ENCODE measurements at regions not wholly inside any gene's neighbourhood (a gene's known extent, or its start where the extent isn't known, plus 50 kb on each side); places are given as distances from the start of the nearest gene placed in this dataset.

- no peak for DNase-seq (ENCODE audit: extremely low read depth, low read depth)
Measured at GRCh38 chr10:78865931-78866717, 202.6 kb upstream of the ZMIZ1 start.

DNA sequence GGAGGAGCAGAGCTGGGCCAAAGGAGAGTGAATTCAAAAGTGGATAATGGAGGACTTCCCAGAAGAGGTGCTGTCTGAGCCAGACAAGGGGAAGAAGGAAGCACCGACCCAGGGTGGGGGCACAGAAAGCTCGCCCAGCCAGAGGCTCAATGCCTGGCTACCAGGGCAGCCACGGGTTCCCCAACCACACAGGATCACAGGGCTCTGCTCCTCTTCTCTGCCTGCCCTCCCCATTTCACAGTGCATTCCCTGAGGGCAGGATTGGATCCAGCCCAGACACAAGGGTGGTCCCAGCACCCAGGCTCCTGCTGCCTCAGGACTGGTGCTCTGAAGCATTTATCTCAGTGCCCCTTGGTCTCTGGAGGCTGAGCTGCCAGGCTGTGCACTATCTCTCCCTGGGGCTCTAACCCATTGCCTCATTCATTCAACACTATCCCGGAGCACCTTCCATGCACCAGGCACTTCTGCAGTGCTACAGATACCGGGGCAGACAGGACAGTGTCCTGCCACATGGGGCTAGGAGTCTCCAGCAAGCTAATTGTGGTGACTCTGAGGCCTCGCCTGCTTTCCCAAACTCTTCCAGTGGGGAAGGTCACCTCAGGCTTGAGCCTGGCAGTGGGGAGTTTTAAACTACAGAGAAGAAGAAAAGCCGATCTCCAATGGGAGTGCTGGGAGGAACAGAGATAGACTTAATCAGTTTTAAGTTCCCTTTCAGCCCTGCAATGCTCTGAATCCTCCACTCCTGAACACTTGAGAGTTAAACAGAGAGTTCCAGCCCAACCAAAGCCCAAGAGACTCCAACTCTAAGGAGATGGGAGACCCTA lies 201.8 kb upstream of the ZMIZ1 start:
- DNase-seq (ENCODE audit: extremely low read depth, low read depth), result no peak

GRCh38 chr10:78867555-78867939 lies 201.2 kb upstream of the ZMIZ1 start:
- DNase-seq (ENCODE audit: extremely low read depth, low read depth), result no peak

DNA sequence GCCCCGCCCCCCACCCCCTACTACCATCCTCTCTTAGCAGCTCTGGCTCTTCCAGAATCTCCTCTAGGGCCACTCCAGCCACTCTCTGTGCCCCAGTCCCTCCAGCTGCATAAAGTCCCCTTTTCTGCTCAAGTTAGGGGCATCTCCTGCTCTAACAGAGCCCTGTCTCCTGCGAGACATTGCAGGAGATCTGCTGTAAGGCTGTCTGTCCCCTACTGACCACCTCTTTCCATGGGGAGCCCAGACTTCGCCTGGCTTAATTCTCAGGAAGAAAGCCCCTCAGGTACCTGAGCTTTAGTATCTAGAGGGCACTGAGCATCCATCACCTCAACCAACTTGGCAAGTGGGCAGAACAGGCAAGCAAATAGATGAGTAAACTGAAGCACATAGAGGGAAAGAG lies 200.7 kb upstream of the ZMIZ1 start:
- DNase-seq (ENCODE audit: extremely low read depth, low read depth), result no peak

DNA sequence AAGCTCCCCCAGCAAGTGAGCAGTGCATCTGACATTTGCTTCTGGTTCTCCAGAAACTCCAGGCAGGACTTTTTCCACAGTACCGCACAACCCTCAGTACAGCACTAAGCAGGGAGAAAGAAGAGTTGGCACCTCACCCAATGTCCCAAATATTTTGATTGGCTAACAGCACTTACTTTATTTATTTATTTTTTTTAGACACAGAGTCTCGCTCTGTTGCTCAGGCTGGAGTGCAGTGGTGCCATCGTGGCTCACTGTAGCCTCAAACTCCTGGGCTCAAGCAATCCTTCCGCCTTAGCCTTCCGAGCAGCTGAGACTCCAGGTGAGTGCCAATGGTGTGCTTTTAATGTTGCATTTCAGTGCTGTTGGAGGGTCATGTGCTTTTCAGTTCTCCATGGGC lies 200.3 kb upstream of the ZMIZ1 start:
- no peak for DNase-seq (ENCODE audit: extremely low read depth, low read depth)

DNA sequence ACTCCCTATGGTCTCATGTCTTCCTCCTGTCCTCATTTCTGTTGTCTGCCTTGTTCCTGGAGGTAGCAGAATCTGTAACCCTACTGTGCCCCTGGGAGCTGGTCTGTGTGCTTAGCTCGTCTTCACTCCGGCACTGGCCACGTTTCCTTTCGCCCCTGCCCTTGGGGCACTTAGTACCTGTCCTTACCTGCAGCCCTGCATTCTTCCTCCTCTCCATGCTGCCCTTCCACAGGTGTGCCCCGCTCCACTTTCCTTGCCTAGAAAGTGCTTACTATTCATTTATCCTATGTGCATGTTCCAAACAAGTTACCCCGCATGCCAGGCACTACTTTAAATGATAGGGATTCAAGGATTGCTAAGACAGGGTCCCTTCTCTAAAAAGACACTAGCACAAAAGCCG lies 199.9 kb upstream of the ZMIZ1 start:
- no peak for DNase-seq (ENCODE audit: extremely low read depth, low read depth)

DNA sequence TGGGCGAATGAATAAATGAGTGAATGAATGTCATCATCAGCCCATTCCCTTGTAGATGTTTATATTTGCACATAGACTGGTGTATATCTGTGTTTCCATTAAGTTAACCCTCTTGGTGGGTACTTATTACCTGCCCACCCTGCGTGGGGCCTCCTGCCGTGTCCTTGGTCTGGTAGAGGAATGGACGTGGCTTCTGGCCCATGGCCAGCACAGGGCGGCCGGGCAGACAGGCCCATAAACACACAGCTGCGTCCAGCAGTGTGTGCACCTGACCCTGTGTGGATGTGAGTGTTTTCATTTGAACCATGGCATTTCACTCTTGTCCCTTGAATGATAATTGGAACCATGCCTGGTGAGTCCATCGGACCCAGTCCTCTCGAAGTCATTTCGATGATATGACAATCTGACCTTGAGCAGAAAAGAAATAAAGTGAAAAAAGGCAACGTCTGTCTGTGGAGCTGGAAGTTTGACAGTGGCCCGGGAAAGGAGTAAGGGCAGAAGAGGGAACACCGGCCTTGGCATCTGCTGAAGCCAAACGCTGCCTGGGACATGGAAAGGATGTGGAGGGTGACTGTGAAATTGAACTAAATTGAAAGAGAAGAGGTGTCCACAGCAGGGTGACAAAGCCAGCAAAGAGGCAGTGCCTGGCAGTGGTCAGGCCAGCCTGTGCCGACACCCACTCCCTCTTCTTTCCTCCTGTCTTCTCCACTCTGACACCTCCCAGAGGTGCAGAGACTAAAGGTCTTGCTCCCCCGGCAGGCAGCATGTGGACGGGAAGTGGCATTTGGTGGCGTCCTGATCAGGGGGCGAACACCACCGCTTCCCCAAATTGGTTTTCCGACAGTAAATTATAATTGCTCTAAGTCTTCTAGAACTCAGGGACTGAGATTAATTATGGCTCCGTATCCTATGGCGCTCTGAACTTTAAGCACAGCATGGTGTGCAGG lies 199.0 kb upstream of the ZMIZ1 start:
- no peak for DNase-seq (ENCODE audit: extremely low read depth, low read depth)

DNA sequence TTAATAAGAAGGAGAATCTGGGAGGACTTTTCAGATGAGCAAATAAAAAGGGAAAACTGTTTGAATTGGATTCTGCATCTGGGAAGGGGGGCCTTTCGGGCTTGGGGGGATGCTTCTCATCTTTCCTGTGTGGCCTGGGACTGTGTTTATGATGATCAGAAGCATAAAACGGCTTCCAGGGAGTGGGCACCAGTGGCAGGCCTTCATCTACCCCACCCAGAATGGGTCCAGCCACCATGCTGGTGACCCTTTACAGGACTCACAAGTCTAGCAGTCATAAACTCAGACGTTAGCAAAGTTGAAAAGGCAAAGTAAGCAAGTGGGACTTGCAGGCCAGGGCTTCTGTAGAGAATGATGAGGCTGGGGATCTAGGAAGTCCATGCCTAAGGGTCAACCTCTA lies 198.3 kb upstream of the ZMIZ1 start:
- DNase-seq (ENCODE audit: extremely low read depth, low read depth), result no peak

- DNase-seq (ENCODE audit: extremely low read depth, low read depth), result no peak
Measured at GRCh38 chr10:78871796-78872195, 197.0 kb upstream of the ZMIZ1 start.

DNA sequence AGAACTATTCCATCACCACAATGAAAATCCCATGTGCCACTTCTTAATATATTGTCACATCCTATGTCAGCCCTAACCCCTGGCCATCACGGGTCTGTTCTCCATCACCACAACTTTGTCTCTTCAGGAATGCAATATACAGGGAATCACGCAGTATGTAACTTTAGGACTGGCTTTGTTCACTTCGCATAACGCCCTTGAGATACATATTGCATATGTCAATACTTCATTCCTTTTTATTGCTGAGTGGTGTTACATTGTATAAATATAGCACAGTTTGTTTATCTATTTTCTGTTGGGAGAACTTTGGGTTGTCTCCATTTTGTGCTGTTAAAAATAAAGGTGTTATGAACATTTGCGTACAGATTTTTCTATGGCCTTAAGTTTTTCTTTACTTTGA lies 195.4 kb upstream of the ZMIZ1 start:
- DNase-seq (ENCODE audit: extremely low read depth, low read depth), result no peak

DNA sequence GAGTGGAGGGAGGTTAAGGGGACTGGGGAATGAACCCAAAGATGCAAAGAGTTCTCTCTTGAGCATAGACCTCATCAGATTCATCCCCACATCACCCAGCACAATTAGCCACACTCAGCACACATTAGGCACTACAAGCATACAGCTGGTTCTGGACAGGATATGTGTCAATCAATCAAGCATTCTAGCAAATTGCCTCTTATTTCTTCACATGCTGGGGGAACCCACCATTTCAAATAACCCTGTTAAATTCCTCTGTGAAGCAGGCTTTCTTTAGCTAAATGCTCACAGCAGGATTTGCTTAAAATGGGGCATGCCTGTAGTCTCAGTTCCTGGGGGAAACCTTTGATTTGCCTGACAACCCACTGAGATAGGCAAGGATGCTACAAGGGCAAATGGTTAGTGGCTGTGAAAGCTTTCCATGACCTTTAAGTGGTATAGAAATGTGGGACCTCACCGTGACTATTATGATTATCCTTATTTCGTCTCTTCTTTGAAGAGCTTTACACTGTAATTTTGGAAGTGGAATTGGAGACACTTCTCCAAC lies 193.4 kb upstream of the ZMIZ1 start:
- no peak for DNase-seq (ENCODE audit: extremely low read depth, low read depth)

- no peak for DNase-seq (ENCODE audit: extremely low read depth, low read depth)
Measured at GRCh38 chr10:78875932-78876331, 192.8 kb upstream of the ZMIZ1 start.

- DNase-seq (ENCODE audit: extremely low read depth, low read depth), result no peak
Measured at GRCh38 chr10:78876449-78876848, 192.3 kb upstream of the ZMIZ1 start.

GRCh38 chr10:78879621-78880020 lies 189.1 kb upstream of the ZMIZ1 start:
- DNase-seq (ENCODE audit: extremely low read depth, low read depth), result no peak

DNA sequence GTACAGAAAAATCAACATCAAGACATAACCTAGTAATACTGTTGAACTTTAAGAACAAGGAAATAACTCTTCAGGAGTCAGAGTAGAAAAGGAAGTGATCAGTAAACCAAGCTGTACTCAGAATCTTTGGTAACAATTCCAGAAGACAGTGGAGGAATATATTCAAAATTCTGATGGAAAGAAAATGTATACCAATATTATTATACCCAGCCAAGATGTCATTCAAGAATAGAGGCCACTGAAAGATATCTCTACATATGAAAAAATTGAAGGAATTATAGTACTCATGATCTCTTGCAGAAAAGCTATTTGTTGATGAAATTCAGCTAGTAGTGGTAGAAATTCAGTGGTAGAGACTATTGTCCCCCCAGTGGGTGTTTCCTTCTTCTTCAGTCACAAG lies 182.6 kb upstream of the ZMIZ1 start:
- DNase-seq (ENCODE audit: extremely low read depth, low read depth), result no peak

DNA sequence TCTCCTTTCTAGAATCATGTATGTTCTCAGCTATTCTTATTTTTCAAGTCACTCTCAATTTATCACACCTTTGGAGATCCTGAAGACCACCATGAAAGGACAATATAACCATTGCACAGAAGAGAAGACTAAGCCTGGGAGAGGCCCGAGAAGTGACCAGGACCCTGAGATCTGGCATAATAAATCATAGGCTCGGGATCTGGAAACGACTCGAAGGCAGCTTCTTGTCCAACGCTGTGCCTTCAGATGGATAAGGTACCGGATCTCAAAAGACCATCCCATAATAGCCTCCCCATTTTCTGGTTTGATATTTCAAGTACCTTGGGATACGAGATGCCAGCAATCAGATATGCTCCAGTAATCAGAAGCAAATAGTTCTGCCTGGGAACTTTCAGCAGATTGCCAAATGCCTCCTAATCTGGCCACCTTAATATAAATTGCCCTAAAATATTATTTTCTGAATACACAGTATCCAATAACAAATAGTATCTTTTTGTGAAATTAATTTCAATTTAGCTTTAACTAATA lies 179.2 kb upstream of the ZMIZ1 start:
- DNase-seq (ENCODE audit: extremely low read depth, low read depth), result no peak

- DNase-seq (ENCODE audit: extremely low read depth, low read depth), result no peak
Measured at GRCh38 chr10:78890506-78890905, 178.3 kb upstream of the ZMIZ1 start.

GRCh38 chr10:78891741-78892140 lies 177.0 kb upstream of the ZMIZ1 start:
- DNase-seq (ENCODE audit: extremely low read depth, low read depth), result no peak

DNA sequence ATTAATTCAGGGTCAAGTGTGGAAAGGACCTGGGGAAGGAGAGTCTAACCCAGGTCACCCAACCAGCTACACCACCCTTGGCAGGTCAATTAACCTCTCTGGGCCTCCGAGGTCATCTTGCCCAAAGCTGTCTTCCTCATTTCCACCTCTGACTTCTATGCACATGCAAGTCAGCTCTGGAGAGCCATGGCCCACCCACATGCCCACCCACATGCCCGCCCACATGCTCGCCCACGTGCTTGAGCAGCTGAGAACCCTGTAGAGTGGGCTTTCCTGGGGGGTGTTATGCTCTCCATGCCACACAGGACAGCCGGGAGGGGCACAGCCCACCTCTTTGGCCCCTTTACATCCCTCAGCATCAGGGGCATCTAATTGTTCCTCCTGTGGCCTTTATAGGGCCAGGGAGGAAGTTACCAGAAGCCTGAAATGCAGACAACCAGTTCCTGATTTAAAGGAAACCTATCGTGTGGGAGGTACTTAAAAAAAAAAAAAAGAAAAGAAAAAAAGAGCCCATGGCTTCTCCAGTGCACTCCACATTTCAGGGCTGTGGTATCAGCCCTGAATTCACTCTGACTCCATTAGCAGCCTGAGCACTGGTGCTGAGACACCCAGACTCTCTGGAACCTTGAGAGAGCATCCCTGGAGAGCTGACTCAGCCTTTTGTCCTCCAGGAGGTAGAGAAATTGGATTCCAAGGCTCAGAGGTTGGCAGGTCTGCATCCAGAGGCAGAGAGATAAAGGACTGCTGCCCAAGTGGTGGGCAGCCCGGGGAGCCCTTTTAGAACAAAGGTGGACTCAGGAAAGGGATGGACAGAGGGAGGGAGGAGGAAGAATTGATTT lies 176.2 kb upstream of the ZMIZ1 start:
- no peak for DNase-seq (ENCODE audit: extremely low read depth, low read depth)

DNA sequence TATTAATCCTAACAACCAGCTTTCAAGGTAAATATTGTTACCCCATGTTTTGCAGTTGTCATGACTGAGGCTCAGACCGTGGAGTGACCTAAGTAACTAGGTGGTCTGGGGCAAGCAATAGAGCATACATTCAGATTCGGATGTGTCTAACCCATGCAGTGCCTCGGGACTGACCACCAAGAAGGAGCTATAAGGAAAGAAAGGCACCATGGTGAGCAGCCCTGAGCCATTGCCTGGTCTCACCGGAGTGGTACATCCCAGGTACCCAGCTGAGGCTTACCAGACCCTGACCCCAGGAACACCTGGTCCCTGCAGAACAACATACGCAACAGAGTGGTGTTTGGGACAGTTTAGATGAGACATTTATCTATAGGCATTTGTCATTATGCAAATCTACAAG lies 175.5 kb upstream of the ZMIZ1 start:
- DNase-seq (ENCODE audit: extremely low read depth, low read depth), result no peak
